HG02588 (cell line): ENCODE measurements at regions not wholly inside any gene's neighbourhood (a gene's known extent, or its start where the extent isn't known, plus 50 kb on each side); places are given as distances from the start of the nearest gene placed in this dataset.

Experiments
- ATAC-seq: cut with Tn5 transposase; IDR thresholded peaks from one replicate; pipeline ENCODE4 v1.9.1; 2021; ENCODE audit warnings: mild to moderate bottlenecking, moderate library complexity; ENCODE audit not compliant: unreplicated experiment

GRCh38 chr5:108650997-108651396 lies 96.7 kb upstream of the FER start:
- no peak for ATAC-seq

GRCh38 chr5:108649646-108650045 lies 98.1 kb upstream of the FER start:
- ATAC-seq: no peak

GRCh38 chr5:108649106-108649505 lies 98.6 kb upstream of the FER start:
- ATAC-seq: no peak

DNA sequence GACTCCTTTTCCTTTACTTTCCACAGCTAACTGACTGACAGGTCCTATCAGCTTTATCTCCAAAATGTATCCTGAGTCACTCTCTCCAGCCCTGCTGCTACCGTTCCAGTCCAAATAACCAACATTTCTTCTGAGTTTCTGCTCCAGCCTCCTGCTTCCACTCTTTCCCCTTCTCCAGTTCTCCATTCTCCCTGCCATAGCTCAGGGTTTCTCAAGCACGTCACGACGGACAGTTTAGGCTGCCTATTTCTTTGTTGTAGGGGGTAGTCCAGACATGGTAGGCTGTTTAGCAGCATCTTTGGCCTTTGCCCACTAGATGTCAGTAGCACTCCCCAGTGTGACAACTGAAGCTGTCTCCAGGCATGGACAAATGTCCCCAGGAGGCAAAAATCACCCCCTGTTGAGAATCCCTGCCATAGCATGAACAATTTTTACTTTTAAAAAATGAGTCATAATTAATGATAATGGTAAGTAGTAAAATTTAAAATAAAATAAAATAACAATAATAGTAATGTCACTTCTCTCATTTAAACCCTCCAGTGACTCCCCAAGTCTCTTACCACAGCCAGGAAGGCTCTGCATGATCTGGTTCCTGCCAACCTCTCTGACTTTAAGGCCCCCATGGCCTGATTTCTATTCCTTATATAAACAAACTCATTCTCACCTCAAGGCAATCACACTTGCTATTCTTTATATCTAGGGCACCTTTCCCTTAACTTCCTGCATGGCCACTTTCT lies 105.4 kb upstream of the FER start:
- peak; percentile 98 for ATAC-seq

- no peak for ATAC-seq
Measured at GRCh38 chr5:108641596-108641995, 106.1 kb upstream of the FER start.

- no peak for ATAC-seq
Measured at GRCh38 chr5:108639366-108639765, 108.3 kb upstream of the FER start.

DNA sequence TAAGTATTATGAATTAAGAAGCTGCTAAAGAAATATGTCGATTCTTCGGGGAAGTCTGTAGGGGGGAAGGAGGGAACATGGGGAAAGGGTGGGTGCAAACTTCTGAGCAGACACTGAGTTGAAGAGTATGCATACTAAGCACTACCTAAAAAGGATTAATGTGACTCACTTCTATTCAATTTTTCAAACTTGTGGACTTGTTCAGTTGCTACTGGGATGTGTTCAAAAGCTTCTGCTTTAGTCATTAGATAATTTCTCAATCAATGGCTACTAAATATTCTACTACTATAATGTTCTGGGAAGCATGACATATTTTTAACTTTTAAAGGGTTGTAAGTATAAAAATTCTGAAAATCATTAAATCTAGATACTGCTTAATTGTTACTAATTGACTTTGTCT lies 109.7 kb upstream of the FER start:
- ATAC-seq: no peak

DNA sequence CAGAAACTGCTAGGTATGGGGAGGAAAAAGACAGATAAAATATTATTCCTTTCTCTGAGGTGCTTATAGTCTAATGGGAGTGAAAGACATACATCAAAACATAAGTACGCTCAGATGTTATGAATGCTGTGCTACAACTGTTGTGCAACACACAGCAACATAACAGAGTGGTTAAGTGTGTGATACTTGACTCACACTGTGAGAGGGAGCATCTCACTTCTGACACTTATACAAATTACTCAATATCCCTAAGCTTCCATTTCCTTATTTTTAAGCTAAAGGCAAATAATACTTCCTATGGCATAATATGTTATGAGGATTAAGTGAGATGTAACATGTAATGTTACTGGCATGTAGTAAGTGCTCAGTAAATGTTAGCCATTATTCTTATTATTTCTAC lies 110.6 kb upstream of the FER start:
- ATAC-seq: no peak

DNA sequence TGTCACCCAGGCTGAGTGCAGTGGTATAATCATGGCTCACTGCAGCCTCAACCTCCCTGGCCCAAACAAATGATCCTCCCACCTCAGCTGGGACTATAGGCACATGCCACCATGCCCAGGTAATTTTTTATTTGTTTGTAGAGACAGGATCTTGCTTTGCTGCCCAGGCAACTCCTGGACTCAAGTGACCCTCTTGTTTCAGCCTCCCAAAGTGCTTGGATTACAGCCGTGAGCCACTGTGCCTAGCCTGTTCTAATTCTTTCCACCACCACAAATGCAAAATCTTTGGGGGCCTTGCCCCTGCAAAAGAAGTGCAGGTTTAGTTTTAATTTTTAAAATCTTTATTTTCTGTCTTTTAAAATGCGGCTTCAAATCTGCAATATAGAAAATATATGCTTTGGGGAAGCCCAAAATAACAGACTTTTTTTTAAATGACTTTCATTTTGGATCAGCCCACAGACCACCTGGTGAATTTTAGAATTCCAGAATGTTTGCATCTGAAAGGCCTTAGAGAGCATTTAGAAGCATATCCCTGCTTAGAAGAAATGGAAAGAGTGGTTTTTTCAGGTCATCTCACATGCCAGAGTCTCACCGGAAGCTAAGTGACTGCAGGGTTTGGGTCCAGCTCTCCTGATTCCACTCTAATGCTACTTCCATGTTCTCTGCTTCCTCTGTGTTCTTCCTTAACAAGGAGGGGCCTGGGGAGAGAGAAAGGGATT lies 111.4 kb upstream of the FER start:
- ATAC-seq: no peak

GRCh38 chr5:108634617-108635288 lies 112.9 kb upstream of the FER start:
- peak; percentile 61 for ATAC-seq

- ATAC-seq: no peak
Measured at GRCh38 chr5:108634010-108634616, 113.6 kb upstream of the FER start.

DNA sequence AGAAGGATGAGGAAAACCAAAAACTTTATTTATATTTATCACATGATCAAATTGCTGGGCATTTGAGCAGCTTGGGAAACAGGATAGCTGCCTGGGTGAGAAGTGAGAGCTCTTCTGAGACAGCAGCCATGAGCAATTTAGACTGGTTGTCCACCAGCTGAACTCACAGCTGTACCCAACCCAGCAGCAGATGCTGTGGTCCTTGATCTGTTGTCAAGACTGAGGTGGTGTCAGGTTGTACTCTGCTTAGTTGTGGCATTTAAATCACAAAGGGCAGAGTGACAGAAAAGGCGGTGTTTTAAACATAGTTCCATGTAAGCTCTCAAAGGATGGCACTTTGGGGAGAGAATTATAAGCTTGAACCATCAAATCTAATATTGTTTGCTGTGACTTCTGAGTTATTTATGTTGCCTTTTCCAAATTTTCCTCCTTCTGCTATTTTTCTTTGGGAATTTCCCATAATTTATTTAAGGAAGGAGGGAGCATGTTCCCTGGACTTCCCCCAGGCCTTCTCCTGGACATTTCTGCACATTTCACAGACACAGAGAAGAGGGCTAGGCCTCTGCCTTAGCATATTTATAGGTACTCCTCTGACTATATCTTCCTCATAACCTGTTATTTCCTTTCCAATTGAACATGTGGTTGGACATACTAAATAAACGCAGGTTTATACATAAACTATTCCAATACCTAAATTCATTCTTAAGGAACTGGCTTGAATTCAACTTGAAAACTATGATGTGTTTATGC lies 117.7 kb upstream of the FER start:
- no peak for ATAC-seq

DNA sequence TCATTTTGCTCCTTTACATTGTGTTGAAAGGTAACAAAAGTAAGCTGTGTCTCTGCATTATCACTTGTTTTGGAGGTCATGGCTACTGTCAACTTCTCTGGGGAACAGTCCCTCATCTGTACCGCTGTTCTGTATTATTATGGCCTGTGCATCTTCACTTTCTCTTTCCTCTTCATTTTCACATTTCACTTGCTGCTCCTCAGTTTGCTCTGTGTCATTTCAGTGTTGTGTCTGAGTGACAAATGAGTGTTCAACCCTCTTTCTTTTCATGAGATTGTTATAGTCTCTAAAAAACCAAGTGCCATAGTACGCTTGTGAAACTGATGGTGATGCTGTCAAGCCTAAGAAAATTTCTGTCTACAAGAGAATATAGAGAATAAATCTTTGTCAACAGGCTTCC lies 122.0 kb upstream of the FER start:
- no peak for ATAC-seq

- ATAC-seq: no peak
Measured at GRCh38 chr5:108623826-108624225, 123.9 kb upstream of the FER start.

- ATAC-seq: no peak
Measured at GRCh38 chr5:108620516-108620915, 127.2 kb upstream of the FER start.

DNA sequence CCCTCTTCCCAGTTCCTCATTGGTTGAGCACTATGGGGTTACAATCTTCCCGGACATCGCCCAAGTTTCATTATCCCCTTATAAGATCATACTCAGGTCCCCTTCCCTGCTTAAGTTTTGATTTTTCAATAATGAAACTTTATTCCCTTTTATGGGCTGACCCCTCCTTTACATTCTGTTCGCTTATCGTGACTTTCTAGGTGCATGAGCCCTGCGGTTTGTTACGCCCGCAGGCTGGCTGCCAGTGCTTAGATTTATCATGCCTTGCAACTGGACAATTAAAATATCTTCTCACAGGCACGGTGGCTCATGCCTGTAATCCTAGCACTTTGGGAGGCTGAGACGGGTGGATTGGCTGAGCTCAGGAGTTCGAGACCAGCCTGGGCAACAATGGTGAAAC lies 127.9 kb upstream of the FER start:
- ATAC-seq: no peak

- no peak for ATAC-seq
Measured at GRCh38 chr5:108617467-108618435, 129.9 kb upstream of the FER start.

GRCh38 chr5:108615216-108615615 lies 132.5 kb upstream of the FER start:
- no peak for ATAC-seq

DNA sequence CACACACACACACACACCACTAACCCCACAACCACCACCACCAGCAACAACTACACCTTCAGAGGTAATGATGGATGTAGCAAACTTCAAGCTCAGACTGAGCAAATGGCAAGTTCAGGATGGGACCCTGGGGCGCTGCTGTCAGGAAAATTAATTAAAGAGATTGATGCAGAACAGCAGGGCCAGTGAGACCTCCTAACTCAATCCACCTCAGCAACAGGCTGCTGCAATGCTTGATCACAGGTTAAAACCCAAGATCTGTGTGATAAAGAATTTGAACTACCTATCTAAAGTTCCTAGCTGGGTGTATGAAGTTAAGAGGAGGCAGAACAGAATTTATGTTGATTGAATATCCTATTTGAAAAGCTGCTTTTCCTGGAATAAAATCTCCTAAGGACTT lies 140.3 kb upstream of the FER start:
- no peak for ATAC-seq

GRCh38 chr5:108606185-108606584 lies 141.5 kb upstream of the FER start:
- ATAC-seq: no peak
